ENCODE measurements at regions not wholly inside any gene's neighbourhood (a gene's known extent, or its start where the extent isn't known, plus 50 kb on each side); places are given as distances from the start of the nearest gene placed in this dataset.

- TF ChIP-seq FOXP2 (optimal IDR thresholded peaks at IDR 0.05; ENCODE audit: borderline replicate concordance, extremely low read depth, extremely low read length, insufficient read depth) = no peak
- TF ChIP-seq, protein P1, sequence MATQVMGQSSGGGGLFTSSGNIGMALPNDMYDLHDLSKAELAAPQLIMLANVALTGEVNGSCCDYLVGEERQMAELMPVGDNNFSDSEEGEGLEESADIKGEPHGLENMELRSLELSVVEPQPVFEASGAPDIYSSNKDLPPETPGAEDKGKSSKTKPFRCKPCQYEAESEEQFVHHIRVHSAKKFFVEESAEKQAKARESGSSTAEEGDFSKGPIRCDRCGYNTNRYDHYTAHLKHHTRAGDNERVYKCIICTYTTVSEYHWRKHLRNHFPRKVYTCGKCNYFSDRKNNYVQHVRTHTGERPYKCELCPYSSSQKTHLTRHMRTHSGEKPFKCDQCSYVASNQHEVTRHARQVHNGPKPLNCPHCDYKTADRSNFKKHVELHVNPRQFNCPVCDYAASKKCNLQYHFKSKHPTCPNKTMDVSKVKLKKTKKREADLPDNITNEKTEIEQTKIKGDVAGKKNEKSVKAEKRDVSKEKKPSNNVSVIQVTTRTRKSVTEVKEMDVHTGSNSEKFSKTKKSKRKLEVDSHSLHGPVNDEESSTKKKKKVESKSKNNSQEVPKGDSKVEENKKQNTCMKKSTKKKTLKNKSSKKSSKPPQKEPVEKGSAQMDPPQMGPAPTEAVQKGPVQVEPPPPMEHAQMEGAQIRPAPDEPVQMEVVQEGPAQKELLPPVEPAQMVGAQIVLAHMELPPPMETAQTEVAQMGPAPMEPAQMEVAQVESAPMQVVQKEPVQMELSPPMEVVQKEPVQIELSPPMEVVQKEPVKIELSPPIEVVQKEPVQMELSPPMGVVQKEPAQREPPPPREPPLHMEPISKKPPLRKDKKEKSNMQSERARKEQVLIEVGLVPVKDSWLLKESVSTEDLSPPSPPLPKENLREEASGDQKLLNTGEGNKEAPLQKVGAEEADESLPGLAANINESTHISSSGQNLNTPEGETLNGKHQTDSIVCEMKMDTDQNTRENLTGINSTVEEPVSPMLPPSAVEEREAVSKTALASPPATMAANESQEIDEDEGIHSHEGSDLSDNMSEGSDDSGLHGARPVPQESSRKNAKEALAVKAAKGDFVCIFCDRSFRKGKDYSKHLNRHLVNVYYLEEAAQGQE (IDR thresholded peaks at IDR 0.05; ENCODE audit: insufficient read depth in 1 of 2, low read depth in 2 of 2, low read length in 2 of 2) = no peak
- no peak for TF ChIP-seq POLR2AphosphoS5 (IDR thresholded peaks at IDR 0.05; ENCODE audit: low read depth, low read length)
- TF ChIP-seq SIN3A (IDR thresholded peaks at IDR 0.05; ENCODE audit: borderline replicate concordance, insufficient read depth, low read length) = no peak
- no peak for TF ChIP-seq TAF1 (IDR thresholded peaks at IDR 0.05; ENCODE audit: borderline replicate concordance, insufficient read depth, low read length)
Measured at GRCh38 chr5:146947181-146947941, 68.8 kb upstream of the PPP2R2B start.

- TF ChIP-seq POLR2AphosphoS5 (IDR thresholded peaks at IDR 0.05; ENCODE audit: low read depth, low read length) (no peak), FOXP2 (optimal IDR thresholded peaks at IDR 0.05; ENCODE audit: borderline replicate concordance, extremely low read depth, extremely low read length, insufficient read depth) (no peak), SIN3A (IDR thresholded peaks at IDR 0.05; ENCODE audit: borderline replicate concordance, insufficient read depth, low read length) (no peak), TAF1 (IDR thresholded peaks at IDR 0.05; ENCODE audit: borderline replicate concordance, insufficient read depth, low read length) (no peak)
- TF ChIP-seq, protein P1 (IDR thresholded peaks at IDR 0.05; ENCODE audit: insufficient read depth in 1 of 2, low read depth in 2 of 2, low read length in 2 of 2) = no peak
Measured at GRCh38 chr5:146948666-146949065, 70.1 kb upstream of the PPP2R2B start.

DNA sequence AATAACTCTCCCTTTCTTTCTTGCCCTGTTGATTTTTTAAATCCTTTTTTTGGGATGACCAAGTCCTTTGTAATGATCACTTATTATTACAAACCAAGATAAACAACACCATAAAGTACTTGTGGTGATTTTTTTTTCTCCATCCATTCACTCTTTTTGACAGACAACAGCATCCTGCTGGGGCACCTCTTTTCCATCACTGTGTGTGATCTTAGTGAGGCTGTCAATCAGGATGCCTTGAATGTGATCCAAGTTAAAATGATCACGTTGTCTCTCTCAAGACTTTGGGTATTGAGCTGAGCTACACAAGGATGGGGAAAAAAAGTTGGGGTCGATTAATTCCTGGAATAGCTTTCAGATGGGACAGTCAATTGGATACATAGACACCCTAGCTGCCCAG lies 73.6 kb upstream of the PPP2R2B start:
- TF ChIP-seq SIN3A (IDR thresholded peaks at IDR 0.05; ENCODE audit: borderline replicate concordance, insufficient read depth, low read length) = no peak
- TF ChIP-seq TAF1 (IDR thresholded peaks at IDR 0.05; ENCODE audit: borderline replicate concordance, insufficient read depth, low read length) = no peak
- no peak for TF ChIP-seq FOXP2 (optimal IDR thresholded peaks at IDR 0.05; ENCODE audit: borderline replicate concordance, extremely low read depth, extremely low read length, insufficient read depth)
- TF ChIP-seq, protein P1 (IDR thresholded peaks at IDR 0.05; ENCODE audit: insufficient read depth in 1 of 2, low read depth in 2 of 2, low read length in 2 of 2) = no peak
- no peak for TF ChIP-seq POLR2AphosphoS5 (IDR thresholded peaks at IDR 0.05; ENCODE audit: low read depth, low read length)

- TF ChIP-seq TAF1 (IDR thresholded peaks at IDR 0.05; ENCODE audit: borderline replicate concordance, insufficient read depth, low read length) (no peak), FOXP2 (optimal IDR thresholded peaks at IDR 0.05; ENCODE audit: borderline replicate concordance, extremely low read depth, extremely low read length, insufficient read depth) (no peak), SIN3A (IDR thresholded peaks at IDR 0.05; ENCODE audit: borderline replicate concordance, insufficient read depth, low read length) (no peak), POLR2AphosphoS5 (IDR thresholded peaks at IDR 0.05; ENCODE audit: low read depth, low read length) (no peak)
- TF ChIP-seq, protein P1 (IDR thresholded peaks at IDR 0.05; ENCODE audit: insufficient read depth in 1 of 2, low read depth in 2 of 2, low read length in 2 of 2) = no peak
Measured at GRCh38 chr5:146956217-146956616, 77.7 kb upstream of the PPP2R2B start.

Measured in PFSK-1 (cell line).